Body of pancreas (tissue), 4 donors: ENCODE measurements at regions not wholly inside any gene's neighbourhood (a gene's known extent, or its start where the extent isn't known, plus 50 kb on each side); places are given as distances from the start of the nearest gene placed in this dataset.

Experiments
- ATAC-seq: fragments of 150-250 bp; one replicate; pipeline ENCODE4 v1.9.1; 2016
- DNase-seq, 4 donors: peaks; one replicate each; pipeline ENCODE4 v3.0.0-alpha.2; 2019
- H3K27ac ChIP-seq, 4 donors: fragments of 200-600 bp; sonication (generic); 1 replicate in 3 of 4; 2 replicates in 1 of 4; pipeline versions ENCODE4 v1.5.1 to v1.6.1; 2016 to 2019; ENCODE audit warnings: mild to moderate bottlenecking in 1 of 4, mixed read lengths in 1 of 4, moderate library complexity in 1 of 4
- H3K27me3 ChIP-seq, 2 donors: fragments of 200-600 bp; sonication (generic); one replicate each; pipeline ENCODE4 v1.6.0; 2016; ENCODE audit warnings: mild to moderate bottlenecking in 1 of 2
- H3K36me3 ChIP-seq, 2 donors: fragments of 200-600 bp; sonication (generic); replicated peaks in 1 of 2; 2 replicates each; pipeline ENCODE4 v1.5.1; 2016; ENCODE audit warnings: low read depth in 2 of 2; ENCODE audit not compliant: insufficient read depth in 1 of 2
- H3K4me1 ChIP-seq: fragments of 200-600 bp; sonication (generic); one replicate; pipeline ENCODE4 v1.6.0; 2016
- H3K4me3 ChIP-seq, 2 donors: fragments of 200-600 bp; sonication (generic); 1 replicate in 1 of 2; 2 replicates in 1 of 2; pipeline ENCODE4 v1.5.1; 2016 to 2019
- H3K9me3 ChIP-seq, 3 donors: fragments of 200-600 bp; sonication (generic); 1 replicate in 2 of 3; 2 replicates in 1 of 3; pipeline ENCODE4 v1.5.1; 2016
- POLR2A ChIP-seq, 3 donors: fragments of 450-650 bp; IDR thresholded peaks; one replicate each; pipeline ENCODE4 v1.6.1; 2016; ENCODE audit warnings: antibody characterized with exemption in 3 of 3, mild to moderate bottlenecking in 2 of 3
- WGBS, 2 donors: methylation state at CpG; one replicate each; pipeline ENCODE4 v1.1.5; 2017; 5-methylcytosine and 5-hydroxymethylcytosine counted together
- intact Hi-C: fragments of 100-400 bp; cut with DNase I; formaldehyde crosslinking; loops from one replicate; pipeline ENCODE4 v1.15.1; 2023
- TF ChIP-seq, protein P1 (sequence below), 7 experiments: fragments of 450-650 bp in 4 of 7; fragments of 200-600 bp in 3 of 7; sonication (generic) in 3 of 7; IDR thresholded peaks; one replicate each; pipeline ENCODE4 v1.5.1; 2016 to 2019; ENCODE audit warnings: antibody characterized with exemption in 7 of 7

DNA sequence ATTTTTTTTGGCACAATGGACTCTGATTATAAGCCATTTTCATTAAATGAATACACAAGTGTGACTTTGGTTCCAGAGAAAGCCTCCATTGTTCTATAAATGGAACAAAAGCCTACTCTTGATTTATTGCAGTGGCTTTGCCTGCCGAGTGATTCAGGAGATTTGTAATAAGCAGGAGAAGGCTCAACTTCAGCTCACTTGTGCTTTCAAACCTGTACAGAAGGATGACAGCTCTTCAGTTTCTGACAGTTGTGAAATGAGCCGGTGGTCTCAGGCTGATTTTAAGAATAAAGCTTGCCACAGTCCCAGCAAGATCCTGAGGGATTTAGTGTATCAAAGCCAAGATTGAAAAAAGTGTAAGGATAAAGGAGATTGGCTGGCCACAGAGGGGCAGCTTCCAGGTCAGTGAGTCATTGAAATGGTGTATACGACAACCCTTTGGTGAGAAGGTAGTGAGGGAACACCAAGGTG, 438.8 kb upstream of the TGFBR2 start:
- no peak for DNase-seq
- WGBS, 2 donors: 50 to 65% methylated on average over 3 of the region's 3 CpGs

DNA sequence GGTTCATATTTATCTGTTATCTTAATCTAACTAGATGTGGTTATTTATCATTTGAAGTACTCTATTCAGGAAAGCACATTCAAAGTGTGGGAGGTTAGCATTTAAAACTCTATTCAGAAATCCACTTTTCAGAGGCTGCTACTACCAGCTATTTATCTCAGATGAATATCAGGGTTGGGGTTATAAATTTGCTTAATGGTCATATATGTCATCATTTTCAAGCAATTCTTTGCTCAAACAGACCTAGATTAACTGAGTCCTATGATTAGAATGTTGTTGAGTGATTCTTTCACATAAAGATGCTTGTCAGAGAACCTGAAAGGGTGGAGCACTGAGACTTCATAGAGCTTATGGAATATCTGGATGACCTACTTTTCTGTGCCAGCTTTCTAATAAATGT, 436.9 kb upstream of the TGFBR2 start:
- Histone ChIP-seq H3K9me3 (no peaks in the 10 kb centered on the region), H3K4me1 (peaks cover 5% of the 10 kb centered on the region), H3K27me3 (no peaks in the 10 kb centered on the region), H3K27ac (no peak overlapping the region), H3K36me3 (no peaks in the 10 kb centered on the region), H3K4me3 (no peak overlapping the region)
- TF ChIP-seq POLR2A (IDR thresholded peaks at IDR 0.05): no peak
- TF ChIP-seq, protein P1, sequence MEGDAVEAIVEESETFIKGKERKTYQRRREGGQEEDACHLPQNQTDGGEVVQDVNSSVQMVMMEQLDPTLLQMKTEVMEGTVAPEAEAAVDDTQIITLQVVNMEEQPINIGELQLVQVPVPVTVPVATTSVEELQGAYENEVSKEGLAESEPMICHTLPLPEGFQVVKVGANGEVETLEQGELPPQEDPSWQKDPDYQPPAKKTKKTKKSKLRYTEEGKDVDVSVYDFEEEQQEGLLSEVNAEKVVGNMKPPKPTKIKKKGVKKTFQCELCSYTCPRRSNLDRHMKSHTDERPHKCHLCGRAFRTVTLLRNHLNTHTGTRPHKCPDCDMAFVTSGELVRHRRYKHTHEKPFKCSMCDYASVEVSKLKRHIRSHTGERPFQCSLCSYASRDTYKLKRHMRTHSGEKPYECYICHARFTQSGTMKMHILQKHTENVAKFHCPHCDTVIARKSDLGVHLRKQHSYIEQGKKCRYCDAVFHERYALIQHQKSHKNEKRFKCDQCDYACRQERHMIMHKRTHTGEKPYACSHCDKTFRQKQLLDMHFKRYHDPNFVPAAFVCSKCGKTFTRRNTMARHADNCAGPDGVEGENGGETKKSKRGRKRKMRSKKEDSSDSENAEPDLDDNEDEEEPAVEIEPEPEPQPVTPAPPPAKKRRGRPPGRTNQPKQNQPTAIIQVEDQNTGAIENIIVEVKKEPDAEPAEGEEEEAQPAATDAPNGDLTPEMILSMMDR (IDR thresholded peaks at IDR 0.05): no peak
- ATAC-seq (no peak), DNase-seq (no peak)
- intact Hi-C loops: no loop called here

More for the DNA sequence above, 438.8 kb upstream of the TGFBR2 start:
- intact Hi-C loops: no loop called here
- no peak for ATAC-seq
- no peak overlapping the region for H3K27ac ChIP-seq
- peaks cover 5% of the 10 kb centered on the region for H3K4me1 ChIP-seq
- TF ChIP-seq POLR2A (IDR thresholded peaks at IDR 0.05): no peak
- TF ChIP-seq, protein P1 (IDR thresholded peaks at IDR 0.05): no peak
- H3K4me3 ChIP-seq: no peak overlapping the region
- no peaks in the 10 kb centered on the region for H3K27me3 ChIP-seq
- no peaks in the 10 kb centered on the region for H3K36me3 ChIP-seq
- H3K9me3 ChIP-seq: no peaks in the 10 kb centered on the region

DNA sequence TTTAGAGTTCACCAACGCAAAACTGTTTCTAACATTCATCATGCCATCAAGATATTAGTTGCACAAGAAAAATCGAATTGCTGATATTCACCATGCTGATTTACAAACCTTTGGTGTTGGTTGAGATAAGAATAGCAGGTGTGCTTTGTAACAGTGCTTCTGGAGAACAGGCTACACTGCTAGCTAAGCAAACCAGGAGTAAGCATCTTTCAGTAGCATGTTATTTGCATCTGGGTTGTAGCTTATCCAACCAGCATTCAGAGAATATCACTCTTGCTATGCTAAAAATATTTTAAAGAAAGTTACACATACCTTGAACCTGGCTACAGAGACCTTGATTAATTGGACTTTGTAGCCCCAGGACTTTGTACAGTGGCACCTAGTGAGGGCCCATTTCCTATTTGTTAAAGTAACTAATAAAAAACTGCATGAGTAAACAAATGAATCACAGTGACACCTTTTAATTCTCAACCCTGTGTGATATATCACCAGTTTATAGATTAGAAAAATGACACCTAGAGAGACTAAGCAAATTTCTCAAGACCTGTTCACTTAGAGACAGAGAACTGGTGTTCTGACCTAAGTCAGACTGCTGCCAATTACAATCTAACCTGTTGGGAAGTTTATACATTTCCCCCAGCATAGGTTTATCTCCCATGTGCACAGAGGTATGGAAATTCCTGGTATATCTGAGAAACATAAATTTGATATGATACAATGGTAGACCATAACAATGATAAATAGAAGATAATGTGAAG, 435.5 kb upstream of the TGFBR2 start:
- intact Hi-C loops: no loop called here
- no peaks in the 10 kb centered on the region for H3K9me3 ChIP-seq
- H3K27me3 ChIP-seq: no peaks in the 10 kb centered on the region
- H3K27ac ChIP-seq: no peak overlapping the region
- no peak overlapping the region for H3K4me3 ChIP-seq
- no peaks in the 10 kb centered on the region for H3K36me3 ChIP-seq
- H3K4me1 ChIP-seq: peaks cover 5% of the 10 kb centered on the region
- DNase-seq: no peak
- no peak for ATAC-seq
- TF ChIP-seq, protein P1 (IDR thresholded peaks at IDR 0.05): no peak
- TF ChIP-seq POLR2A (IDR thresholded peaks at IDR 0.05): no peak
- WGBS, 2 donors: 13 to 27% methylated on average over 2 of the region's 2 CpGs

DNA sequence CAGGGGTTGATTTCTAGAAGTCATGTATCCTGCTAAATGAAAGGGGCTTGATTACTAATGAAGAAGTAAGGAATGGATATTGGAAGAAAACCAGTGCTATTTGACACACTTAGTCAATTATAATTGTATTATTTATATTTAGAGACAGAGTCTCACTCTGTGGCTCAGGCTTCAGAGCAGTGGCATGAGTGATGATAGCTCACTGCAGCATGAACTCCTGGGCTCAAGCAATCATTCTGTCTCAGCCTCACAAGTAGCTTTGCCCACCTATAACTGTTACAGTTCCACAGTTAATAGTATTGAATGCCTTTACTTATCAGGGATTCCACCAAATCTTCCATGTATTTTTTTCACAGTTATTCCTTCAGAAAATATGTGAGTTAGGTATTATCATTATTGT, 432.0 kb upstream of the TGFBR2 start:
- H3K27me3 ChIP-seq: no peaks in the 10 kb centered on the region
- H3K4me3 ChIP-seq: no peak overlapping the region
- no peaks in the 10 kb centered on the region for H3K36me3 ChIP-seq
- intact Hi-C loops: no loop called here
- DNase-seq (no peak), ATAC-seq (no peak)
- H3K27ac ChIP-seq: no peak overlapping the region
- no peaks in the 10 kb centered on the region for H3K9me3 ChIP-seq
- H3K4me1 ChIP-seq: peaks cover 5% of the 10 kb centered on the region
- TF ChIP-seq POLR2A (IDR thresholded peaks at IDR 0.05): no peak
- TF ChIP-seq, protein P1 (IDR thresholded peaks at IDR 0.05): no peak
